Tibial nerve (tissue), 4 donors: ENCODE measurements at regions not wholly inside any gene's neighbourhood (a gene's known extent, or its start where the extent isn't known, plus 50 kb on each side); places are given as distances from the start of the nearest gene placed in this dataset.

Experiments used
- DNase-seq, 2 donors: peaks; one replicate each; pipeline ENCODE4 v3.0.0-alpha.2; 2019; ENCODE audit warnings: low spot score in 2 of 2
- H3K27ac ChIP-seq, 4 donors: fragments of 200-600 bp; sonication (generic) in 3 of 4; one replicate each; pipeline ENCODE4 v1.5.1; 2017 to 2019; ENCODE audit warnings: mild to moderate bottlenecking in 1 of 4
- H3K27me3 ChIP-seq, 2 donors: fragments of 200-600 bp; sonication (generic) in 1 of 2; one replicate each; pipeline versions ENCODE4 v1.5.1 to v1.6.0; 2017 to 2019
- H3K36me3 ChIP-seq, 3 donors: fragments of 200-600 bp; sonication (generic); one replicate each; pipeline ENCODE4 v1.5.1; 2018 to 2019
- H3K4me1 ChIP-seq, 4 donors: fragments of 200-600 bp; sonication (generic) in 3 of 4; one replicate each; pipeline ENCODE4 v1.5.1; 2017 to 2019
- H3K4me3 ChIP-seq, 4 donors: fragments of 200-600 bp; sonication (generic) in 3 of 4; one replicate each; pipeline ENCODE4 v1.5.1; 2017 to 2019; ENCODE audit warnings: mild to moderate bottlenecking in 1 of 4, moderate library complexity in 1 of 4
- H3K9me3 ChIP-seq, 4 donors: fragments of 200-600 bp; sonication (generic) in 3 of 4; one replicate each; pipeline ENCODE4 v1.5.1; 2017 to 2019
- CTCF ChIP-seq, 5 experiments: fragments of 200-600 bp in 3 of 5; fragments of 450-650 bp in 2 of 5; sonication (generic) in 3 of 5; IDR thresholded peaks; one replicate each; pipeline ENCODE4 v1.5.1; 2016 to 2019; ENCODE audit warnings: antibody characterized with exemption in 5 of 5, mild to moderate bottlenecking in 3 of 5, moderate library complexity in 2 of 5
- EP300 ChIP-seq, 2 donors: sonication (generic); formaldehyde crosslinking; IDR thresholded peaks; one replicate each; pipeline ENCODE4 v1.6.1; 2017; ENCODE audit warnings: antibody characterized with exemption in 2 of 2, mild to moderate bottlenecking in 1 of 2
- POLR2A ChIP-seq, 2 donors: fragments of 450-650 bp; IDR thresholded peaks; one replicate each; pipeline ENCODE4 v1.6.1; 2017; ENCODE audit warnings: antibody characterized with exemption in 2 of 2, mild to moderate bottlenecking in 2 of 2, moderate library complexity in 2 of 2
- WGBS, 2 donors: methylation state at CpG; one replicate each; pipeline ENCODE4 v1.1.5; 2018; 5-methylcytosine and 5-hydroxymethylcytosine counted together

- Histone ChIP-seq H3K4me1 (no peaks in the 10 kb centered on the region), H3K27ac (no peak overlapping the region), H3K4me3 (no peak overlapping the region), H3K9me3 (peaks cover 0 to 6% (median 0%) of the 10 kb centered on the region in 4 donors), H3K36me3 (no peaks in the 10 kb centered on the region), H3K27me3 (no peaks in the 10 kb centered on the region)
- TF ChIP-seq EP300 (IDR thresholded peaks at IDR 0.05) (no peak), POLR2A (IDR thresholded peaks at IDR 0.05) (no peak), CTCF (IDR thresholded peaks at IDR 0.05) (no peak)
- DNase-seq: no peak
- 74 to 76% methylated on average over 6 to 7 of the region's 7 CpGs for WGBS, 2 donors
Observed at GRCh38 chr2:118496870-118497611, 350.4 kb downstream of the EN1 start.

- no peak for DNase-seq
Observed at GRCh38 chr2:118496467-118496866, 351.0 kb downstream of the EN1 start.

GRCh38 chr2:118495290-118495689 lies 352.2 kb downstream of the EN1 start:
- WGBS, 2 donors: 47 to 64% methylated on average over 4 of the region's 4 CpGs
- no peak overlapping the region for H3K4me3 ChIP-seq
- no peak for DNase-seq
- no peaks in the 10 kb centered on the region for H3K36me3 ChIP-seq
- TF ChIP-seq CTCF (IDR thresholded peaks at IDR 0.05): no peak
- TF ChIP-seq POLR2A (IDR thresholded peaks at IDR 0.05): no peak
- no peak for TF ChIP-seq EP300 (IDR thresholded peaks at IDR 0.05)
- no peak overlapping the region for H3K27ac ChIP-seq
- no peaks in the 10 kb centered on the region for H3K4me1 ChIP-seq
- H3K27me3 ChIP-seq: no peaks in the 10 kb centered on the region
- H3K9me3 ChIP-seq: peaks cover 0 to 9% (median 0%) of the 10 kb centered on the region in 4 donors

More at GRCh38 chr2:118496467-118496866, 351.0 kb downstream of the EN1 start:
- WGBS, 2 donors: 74 to 94% methylated on average over 5 of the region's 5 CpGs
- no peak for TF ChIP-seq POLR2A (IDR thresholded peaks at IDR 0.05)
- TF ChIP-seq EP300 (IDR thresholded peaks at IDR 0.05): no peak
- TF ChIP-seq CTCF (IDR thresholded peaks at IDR 0.05): no peak
- Histone ChIP-seq H3K27ac (no peak overlapping the region), H3K27me3 (no peaks in the 10 kb centered on the region), H3K36me3 (no peaks in the 10 kb centered on the region), H3K9me3 (peaks cover 0 to 9% (median 0%) of the 10 kb centered on the region in 4 donors), H3K4me1 (no peaks in the 10 kb centered on the region), H3K4me3 (no peak overlapping the region)

GRCh38 chr2:118493213-118493612 lies 354.2 kb downstream of the EN1 start:
- no peak for TF ChIP-seq EP300 (IDR thresholded peaks at IDR 0.05)
- TF ChIP-seq CTCF (IDR thresholded peaks at IDR 0.05): no peak
- no peak for TF ChIP-seq POLR2A (IDR thresholded peaks at IDR 0.05)
- peaks cover 0 to 9% (median 0%) of the 10 kb centered on the region in 4 donors for H3K9me3 ChIP-seq
- H3K4me3 ChIP-seq: no peak overlapping the region
- no peak for DNase-seq
- 80 to 84% methylated on average over 7 of the region's 7 CpGs for WGBS, 2 donors
- no peak overlapping the region for H3K27ac ChIP-seq
- H3K27me3 ChIP-seq: no peaks in the 10 kb centered on the region
- no peaks in the 10 kb centered on the region for H3K36me3 ChIP-seq
- no peaks in the 10 kb centered on the region for H3K4me1 ChIP-seq

- H3K36me3 ChIP-seq: no peaks in the 10 kb centered on the region
- H3K9me3 ChIP-seq: peaks cover 0 to 9% (median 0%) of the 10 kb centered on the region in 4 donors
- DNase-seq: no peak
Observed at GRCh38 chr2:118492335-118492734, 355.1 kb downstream of the EN1 start.

More at GRCh38 chr2:118492335-118492734, 355.1 kb downstream of the EN1 start:
- H3K4me1 ChIP-seq: no peaks in the 10 kb centered on the region
- no peaks in the 10 kb centered on the region for H3K27me3 ChIP-seq
- H3K27ac ChIP-seq: no peak overlapping the region
- TF ChIP-seq EP300 (IDR thresholded peaks at IDR 0.05): no peak
- TF ChIP-seq CTCF (IDR thresholded peaks at IDR 0.05): no peak
- TF ChIP-seq POLR2A (IDR thresholded peaks at IDR 0.05): no peak
- no peak overlapping the region for H3K4me3 ChIP-seq
